Activated T-helper 17 cell treated with anti-CD3 and anti-CD28 coated beads, Interleukin-2, amount 50 U/mL, for 72 hours (primary cell): ENCODE measurements at regions not wholly inside any gene's neighbourhood (a gene's known extent, or its start where the extent isn't known, plus 50 kb on each side); places are given as distances from the start of the nearest gene placed in this dataset.
"Not testable (repeated sequence)": the region's sequence is repeated elsewhere in the genome, so short reads cannot be mapped to it uniquely, and the experiment has no call there.

ENCODE experiments used
- ATAC-seq: fragments of 150-1000 bp; cut with Tn5 transposase; replicated peaks from 2 replicates; pipeline ENCODE4 v1.10.0; 2021; ENCODE audit warnings: mild to moderate bottlenecking, moderate library complexity
- H3K27ac Mint-ChIP-seq: one replicate; pipeline ENCODE4 v1.8.0; 2022; ENCODE audit warnings: mixed read lengths
- H3K27me3 Mint-ChIP-seq: one replicate; pipeline ENCODE4 v1.8.0; 2022; ENCODE audit warnings: mixed read lengths
- H3K36me3 Mint-ChIP-seq: one replicate; pipeline ENCODE4 v1.8.0; 2022; ENCODE audit warnings: low read depth, mild to moderate bottlenecking, mixed read lengths
- H3K4me1 Mint-ChIP-seq: one replicate; pipeline ENCODE4 v1.8.0; 2022; ENCODE audit warnings: mixed read lengths
- H3K4me3 Mint-ChIP-seq: one replicate; pipeline ENCODE4 v1.8.0; 2022; ENCODE audit warnings: mild to moderate bottlenecking, mixed read lengths
- H3K9me3 Mint-ChIP-seq: one replicate; pipeline ENCODE4 v1.8.0; 2022; ENCODE audit warnings: mixed read lengths

GRCh38 chr20:52008874-52009273, 182.7 kb downstream of the ZFP64 start:
- Mint-ChIP-seq H3K36me3 (no peaks in the 10 kb centered on the region), H3K27me3 (peaks cover 7% of the 10 kb centered on the region), H3K27ac (no peak overlapping the region), H3K4me1 (no peaks in the 10 kb centered on the region), H3K4me3 (no peak overlapping the region), H3K9me3 (peaks cover 9% of the 10 kb centered on the region)
- no peak for ATAC-seq

- H3K27me3 Mint-ChIP-seq: peaks cover 22% of the 10 kb centered on the region
- no peak overlapping the region for H3K4me3 Mint-ChIP-seq
- ATAC-seq: no peak
- H3K9me3 Mint-ChIP-seq: no peaks in the 10 kb centered on the region
- H3K27ac Mint-ChIP-seq: no peak overlapping the region
- no peaks in the 10 kb centered on the region for H3K4me1 Mint-ChIP-seq
- H3K36me3 Mint-ChIP-seq: no peaks in the 10 kb centered on the region
Measured at GRCh38 chr20:52004715-52005114, 186.9 kb downstream of the ZFP64 start.

- H3K27me3 Mint-ChIP-seq: peaks cover 22% of the 10 kb centered on the region
- H3K36me3 Mint-ChIP-seq: no peaks in the 10 kb centered on the region
- H3K4me3 Mint-ChIP-seq: no peak overlapping the region
- no peaks in the 10 kb centered on the region for H3K4me1 Mint-ChIP-seq
- ATAC-seq: no peak
- H3K9me3 Mint-ChIP-seq: no peaks in the 10 kb centered on the region
- no peak overlapping the region for H3K27ac Mint-ChIP-seq
Measured at GRCh38 chr20:52004018-52004417, 187.6 kb downstream of the ZFP64 start.

GRCh38 chr20:52003415-52003814, 188.2 kb downstream of the ZFP64 start:
- Mint-ChIP-seq H3K36me3 (no peaks in the 10 kb centered on the region), H3K27ac (no peak overlapping the region), H3K9me3 (no peaks in the 10 kb centered on the region), H3K27me3 (peaks cover 22% of the 10 kb centered on the region), H3K4me1 (no peaks in the 10 kb centered on the region), H3K4me3 (no peak overlapping the region)
- no peak for ATAC-seq

GRCh38 chr20:52001999-52002666, 189.4 kb downstream of the ZFP64 start:
- no peak for ATAC-seq

GRCh38 chr20:51997281-51997936, 194.2 kb downstream of the ZFP64 start:
- H3K27ac Mint-ChIP-seq: not testable (repeated sequence)

More at GRCh38 chr20:52001999-52002666, 189.4 kb downstream of the ZFP64 start:
- Mint-ChIP-seq H3K27ac (no peak overlapping the region), H3K36me3 (no peaks in the 10 kb centered on the region), H3K9me3 (no peaks in the 10 kb centered on the region), H3K27me3 (peaks cover 22% of the 10 kb centered on the region), H3K4me3 (no peak overlapping the region), H3K4me1 (no peaks in the 10 kb centered on the region)

GRCh38 chr20:51995551-51995951, 193.2 kb upstream of the SALL4 start:
- Mint-ChIP-seq H3K4me3 (no peak overlapping the region), H3K27me3 (peaks cover 3% of the 10 kb centered on the region), H3K9me3 (no peaks in the 10 kb centered on the region), H3K4me1 (no peaks in the 10 kb centered on the region), H3K27ac (no peak overlapping the region), H3K36me3 (no peaks in the 10 kb centered on the region)
- no peak for ATAC-seq

More at GRCh38 chr20:51997281-51997936, 194.2 kb downstream of the ZFP64 start:
- not testable (repeated sequence) for ATAC-seq, H3K4me3 Mint-ChIP-seq, H3K27me3 Mint-ChIP-seq, H3K9me3 Mint-ChIP-seq, H3K36me3 Mint-ChIP-seq, H3K4me1 Mint-ChIP-seq

GRCh38 chr20:51994751-51995417, 192.6 kb upstream of the SALL4 start:
- ATAC-seq: no peak
- no peaks in the 10 kb centered on the region for H3K36me3 Mint-ChIP-seq
- H3K27ac Mint-ChIP-seq: no peak overlapping the region
- no peak overlapping the region for H3K4me3 Mint-ChIP-seq
- H3K4me1 Mint-ChIP-seq: no peaks in the 10 kb centered on the region
- H3K27me3 Mint-ChIP-seq: peaks cover 3% of the 10 kb centered on the region
- no peaks in the 10 kb centered on the region for H3K9me3 Mint-ChIP-seq

- Mint-ChIP-seq H3K9me3 (no peaks in the 10 kb centered on the region), H3K4me1 (no peaks in the 10 kb centered on the region), H3K4me3 (no peak overlapping the region), H3K27ac (no peak overlapping the region), H3K36me3 (no peaks in the 10 kb centered on the region), H3K27me3 (no peaks in the 10 kb centered on the region)
- ATAC-seq: no peak
Measured at GRCh38 chr20:51987812-51988211, 185.5 kb upstream of the SALL4 start.

GRCh38 chr20:51985013-51985415, 182.7 kb upstream of the SALL4 start:
- H3K4me3 Mint-ChIP-seq: no peak overlapping the region
- H3K4me1 Mint-ChIP-seq: no peaks in the 10 kb centered on the region
- no peak overlapping the region for H3K27ac Mint-ChIP-seq
- H3K36me3 Mint-ChIP-seq: no peaks in the 10 kb centered on the region
- no peak for ATAC-seq
- no peaks in the 10 kb centered on the region for H3K27me3 Mint-ChIP-seq
- H3K9me3 Mint-ChIP-seq: no peaks in the 10 kb centered on the region

GRCh38 chr20:51980277-51980676, 178.0 kb upstream of the SALL4 start:
- H3K4me3 Mint-ChIP-seq: no peak overlapping the region

GRCh38 chr20:51979226-51979625, 176.9 kb upstream of the SALL4 start:
- Mint-ChIP-seq H3K27ac (no peak overlapping the region), H3K4me3 (no peak overlapping the region), H3K9me3 (no peaks in the 10 kb centered on the region), H3K27me3 (no peaks in the 10 kb centered on the region), H3K4me1 (no peaks in the 10 kb centered on the region), H3K36me3 (no peaks in the 10 kb centered on the region)
- ATAC-seq: no peak

More at GRCh38 chr20:51980277-51980676, 178.0 kb upstream of the SALL4 start:
- no peak for ATAC-seq
- Mint-ChIP-seq H3K27me3 (no peaks in the 10 kb centered on the region), H3K4me1 (no peaks in the 10 kb centered on the region), H3K27ac (no peak overlapping the region), H3K9me3 (no peaks in the 10 kb centered on the region), H3K36me3 (no peaks in the 10 kb centered on the region)

- H3K9me3 Mint-ChIP-seq: no peaks in the 10 kb centered on the region
- no peak overlapping the region for H3K27ac Mint-ChIP-seq
- no peak overlapping the region for H3K4me3 Mint-ChIP-seq
- no peaks in the 10 kb centered on the region for H3K27me3 Mint-ChIP-seq
- ATAC-seq: no peak
- H3K36me3 Mint-ChIP-seq: no peaks in the 10 kb centered on the region
- H3K4me1 Mint-ChIP-seq: no peaks in the 10 kb centered on the region
Measured at GRCh38 chr20:51978070-51978501, 175.8 kb upstream of the SALL4 start.

- ATAC-seq: no peak
- Mint-ChIP-seq H3K36me3 (no peaks in the 10 kb centered on the region), H3K9me3 (no peaks in the 10 kb centered on the region), H3K27ac (no peak overlapping the region), H3K4me1 (no peaks in the 10 kb centered on the region), H3K4me3 (no peak overlapping the region), H3K27me3 (peaks cover 10% of the 10 kb centered on the region)
Measured at GRCh38 chr20:51972056-51972455, 169.7 kb upstream of the SALL4 start.

- no peaks in the 10 kb centered on the region for H3K9me3 Mint-ChIP-seq
- ATAC-seq: no peak
- H3K36me3 Mint-ChIP-seq: no peaks in the 10 kb centered on the region
Measured at GRCh38 chr20:51970858-51971257, 168.5 kb upstream of the SALL4 start.

More at GRCh38 chr20:51970858-51971257, 168.5 kb upstream of the SALL4 start:
- H3K27me3 Mint-ChIP-seq: peaks cover 10% of the 10 kb centered on the region
- no peak overlapping the region for H3K27ac Mint-ChIP-seq
- H3K4me1 Mint-ChIP-seq: no peaks in the 10 kb centered on the region
- no peak overlapping the region for H3K4me3 Mint-ChIP-seq
